ENCODE measurements at regions not wholly inside any gene's neighbourhood (a gene's known extent, or its start where the extent isn't known, plus 50 kb on each side); places are given as distances from the start of the nearest gene placed in this dataset.

DNA sequence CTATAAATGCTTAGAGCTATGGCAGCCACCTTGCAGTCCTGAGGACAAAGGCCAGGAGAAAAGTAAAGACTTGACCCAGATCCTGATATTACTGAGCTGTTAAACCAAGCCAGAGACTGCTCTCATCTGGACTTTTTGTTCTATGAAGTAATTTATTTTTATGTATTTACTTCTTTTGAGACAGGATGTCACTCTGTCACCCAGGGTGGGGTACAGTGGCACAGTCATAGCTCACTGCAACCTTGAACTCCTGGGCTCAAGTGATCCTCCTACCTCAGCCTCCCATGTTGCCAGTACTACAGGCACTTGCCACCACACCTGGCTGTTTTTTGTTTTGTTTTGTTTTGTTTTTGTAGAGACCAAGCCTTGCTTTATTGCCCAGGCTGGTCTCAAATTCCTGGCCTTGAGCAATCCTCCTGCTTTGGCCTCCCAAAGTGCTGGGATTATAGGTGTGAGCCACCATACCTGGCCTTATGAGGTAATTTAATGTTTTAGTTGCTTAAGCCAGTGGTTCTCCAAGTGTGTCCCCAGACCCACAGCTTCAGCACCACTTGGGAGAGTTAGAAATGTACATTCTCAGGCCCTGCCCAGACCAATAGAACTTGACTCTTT is 112.1 kb downstream of the COPRS start:
- no peaks in the 10 kb centered on the region for H3K27me3 ChIP-seq (ENCODE audit: control insufficient read depth, insufficient read depth, low read length)
- ChIA-PET POLR2A (interaction anchor here (1.1 kb wide), 1 partner anchor 7 kb away, joined by 3 read pairs; no protein-coding TSS in a partner anchor), CTCF (interaction anchor here (0.9 to 1.6 kb wide), 2 partner anchors 96 to 190 kb away, joined by 3 to 7 read pairs; no protein-coding TSS in a partner anchor)
- no peaks in the 10 kb centered on the region for H3K9me3 ChIP-seq (ENCODE audit: control insufficient read depth, insufficient read depth, low read length)
- TF ChIP-seq CTCF (IDR thresholded peaks at IDR 0.05; ENCODE audit: low read depth, low read length): no peak
- H3K27ac ChIP-seq (ENCODE audit: low read depth, low read length): no peak overlapping the region
- DNase-seq (ENCODE audit: low read depth, low spot score): no peak
- H3K4me3 ChIP-seq (ENCODE audit: low read depth, low read length): no peak overlapping the region

GRCh38 chr17:31745964-31746600 is 113.0 kb downstream of the COPRS start:
- CTCF ChIA-PET: interaction anchor here (1.6 kb wide), 1 partner anchor 189 kb away, joined by 7 read pairs; no protein-coding TSS in a partner anchor
- POLR2A ChIA-PET: interaction anchor here (1.1 kb wide), 1 partner anchor 8 kb away, joined by 3 read pairs; no protein-coding TSS in a partner anchor
- H3K27ac ChIP-seq (ENCODE audit: low read depth, low read length): no peak overlapping the region
- H3K9me3 ChIP-seq (ENCODE audit: control insufficient read depth, insufficient read depth, low read length): no peaks in the 10 kb centered on the region
- H3K4me3 ChIP-seq (ENCODE audit: low read depth, low read length): no peak overlapping the region
- no peak for TF ChIP-seq CTCF (IDR thresholded peaks at IDR 0.05; ENCODE audit: low read depth, low read length)
- DNase-seq (ENCODE audit: low read depth, low spot score): no peak
- no peaks in the 10 kb centered on the region for H3K27me3 ChIP-seq (ENCODE audit: control insufficient read depth, insufficient read depth, low read length)

- Histone ChIP-seq H3K27me3 (ENCODE audit: control insufficient read depth, insufficient read depth, low read length) (no peaks in the 10 kb centered on the region), H3K27ac (ENCODE audit: low read depth, low read length) (peak overlapping the region; percentile 11), H3K4me3 (ENCODE audit: low read depth, low read length) (no peak overlapping the region), H3K9me3 (ENCODE audit: control insufficient read depth, insufficient read depth, low read length) (no peaks in the 10 kb centered on the region)
- no peak for TF ChIP-seq CTCF (IDR thresholded peaks at IDR 0.05; ENCODE audit: low read depth, low read length)
- ChIA-PET POLR2A (no interaction called here), CTCF (no interaction called here)
- DNase-seq (ENCODE audit: low read depth, low spot score): no peak
Observed at GRCh38 chr17:31744511-31744951, 114.5 kb downstream of the COPRS start.

DNA sequence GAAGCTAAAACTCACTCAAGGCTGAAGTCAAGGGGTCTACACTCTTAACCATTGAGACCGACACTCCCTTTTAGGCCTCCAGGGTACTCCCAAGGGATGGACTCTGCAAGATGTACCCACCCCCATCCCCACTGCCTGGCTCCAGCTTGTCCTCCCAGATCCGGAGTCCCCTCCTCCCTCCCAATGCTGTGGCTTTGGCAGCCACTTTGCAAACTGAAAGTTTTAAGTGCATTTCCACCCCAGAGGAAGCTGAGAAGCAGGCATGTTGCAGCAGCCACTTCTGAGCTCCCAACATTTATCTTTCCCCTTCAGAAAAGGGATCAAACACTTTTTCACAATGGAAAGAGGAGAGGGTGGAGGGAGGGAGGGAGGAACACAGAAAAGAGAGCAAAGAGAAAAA is 115.2 kb downstream of the COPRS start:
- H3K9me3 ChIP-seq (ENCODE audit: control insufficient read depth, insufficient read depth, low read length): no peaks in the 10 kb centered on the region
- H3K27me3 ChIP-seq (ENCODE audit: control insufficient read depth, insufficient read depth, low read length): no peaks in the 10 kb centered on the region
- TF ChIP-seq CTCF (IDR thresholded peaks at IDR 0.05; ENCODE audit: low read depth, low read length): no peak
- ChIA-PET CTCF (interaction anchor here (1.2 kb wide), 1 partner anchor 99 kb away, joined by 4 read pairs; no protein-coding TSS in a partner anchor), POLR2A (no interaction called here)
- H3K27ac ChIP-seq (ENCODE audit: low read depth, low read length): no peak overlapping the region
- no peak overlapping the region for H3K4me3 ChIP-seq (ENCODE audit: low read depth, low read length)
- DNase-seq (ENCODE audit: low read depth, low spot score): no peak

DNA sequence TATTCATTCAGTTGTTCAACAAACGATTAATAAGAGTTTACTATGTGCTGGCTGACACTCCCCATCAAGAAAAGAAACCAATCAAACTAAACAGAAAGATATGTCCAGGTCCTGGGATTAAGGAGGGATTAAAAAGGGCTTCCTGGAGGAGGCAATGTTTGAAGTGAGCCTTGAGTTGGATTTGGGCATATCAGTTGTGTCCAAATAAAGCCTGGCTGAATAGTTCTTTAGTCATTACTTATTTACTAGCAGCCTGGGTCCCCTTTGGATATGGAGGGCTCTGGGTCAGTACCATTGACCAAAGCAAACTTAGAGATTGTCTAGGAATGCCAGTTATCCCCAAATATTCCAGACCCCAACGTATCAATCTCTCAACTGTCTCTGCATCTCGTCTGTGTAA is 117.7 kb downstream of the COPRS start:
- no peak for TF ChIP-seq CTCF (IDR thresholded peaks at IDR 0.05; ENCODE audit: low read depth, low read length)
- ChIA-PET CTCF (no interaction called here), POLR2A (interaction anchor here (0.7 kb wide), 1 partner anchor 294 kb away, joined by 8 read pairs; no protein-coding TSS in a partner anchor)
- peak overlapping the region; percentile 71 for H3K27ac ChIP-seq (ENCODE audit: low read depth, low read length)
- H3K9me3 ChIP-seq (ENCODE audit: control insufficient read depth, insufficient read depth, low read length): peaks cover 2% of the 10 kb centered on the region; the same call in 1 of the 2 replicates
- H3K4me3 ChIP-seq (ENCODE audit: low read depth, low read length): no peak overlapping the region
- H3K27me3 ChIP-seq (ENCODE audit: control insufficient read depth, insufficient read depth, low read length): no peaks in the 10 kb centered on the region
- DNase-seq (ENCODE audit: low read depth, low spot score): no peak

Data from AG04450 (cell line).